ENCODE measurements at regions not wholly inside any gene's neighbourhood (a gene's known extent, or its start where the extent isn't known, plus 50 kb on each side); places are given as distances from the start of the nearest gene placed in this dataset.
"Not testable (repeated sequence)": the region's sequence is repeated elsewhere in the genome, so short reads cannot be mapped to it uniquely, and the experiment has no call there.

GRCh38 chr3:155995525-155996370 is 124.6 kb upstream of the KCNAB1 start:
- DNase-seq: peak; percentile 33

GRCh38 chr3:155996882-155997281 is 123.5 kb upstream of the KCNAB1 start:
- DNase-seq: no peak

- DNase-seq: not testable (repeated sequence)
These were observed 122.2 kb upstream of the KCNAB1 start for GRCh38 chr3:155998173-155998572.

- DNase-seq: no peak
These were observed 114.6 kb upstream of the KCNAB1 start for GRCh38 chr3:156005736-156006135.

- DNase-seq: peak; percentile 2
These were observed 109.5 kb upstream of the KCNAB1 start for GRCh38 chr3:156010829-156011228.

- DNase-seq: peak; percentile 63
These were observed 105.9 kb upstream of the KCNAB1 start for GRCh38 chr3:156014489-156014888.

GRCh38 chr3:156016902-156017301 is 103.5 kb upstream of the KCNAB1 start:
- no peak for DNase-seq

GRCh38 chr3:156017352-156018030 is 102.9 kb upstream of the KCNAB1 start:
- no peak for DNase-seq

- no peak for DNase-seq
These were observed 95.4 kb upstream of the KCNAB1 start for GRCh38 chr3:156024904-156025533.

GRCh38 chr3:156029208-156029607 is 91.2 kb upstream of the KCNAB1 start:
- no peak for DNase-seq

GRCh38 chr3:156030723-156031122 is 89.7 kb upstream of the KCNAB1 start:
- DNase-seq: no peak

- DNase-seq: no peak
These were observed 87.0 kb upstream of the KCNAB1 start for GRCh38 chr3:156033428-156033827.

GRCh38 chr3:156035158-156035557 is 85.2 kb upstream of the KCNAB1 start:
- DNase-seq: no peak

GRCh38 chr3:156036258-156037053 is 83.9 kb upstream of the KCNAB1 start:
- DNase-seq: no peak

- no peak for DNase-seq
These were observed 83.0 kb upstream of the KCNAB1 start for GRCh38 chr3:156037356-156037755.

- DNase-seq: no peak
These were observed 81.5 kb upstream of the KCNAB1 start for GRCh38 chr3:156038869-156039268.

GRCh38 chr3:156040041-156040440 is 80.3 kb upstream of the KCNAB1 start:
- no peak for DNase-seq

GRCh38 chr3:156041216-156041841 is 79.0 kb upstream of the KCNAB1 start:
- not testable (repeated sequence) for DNase-seq

GRCh38 chr3:156041856-156042255 is 78.5 kb upstream of the KCNAB1 start:
- not testable (repeated sequence) for DNase-seq

- DNase-seq: not testable (repeated sequence)
These were observed 76.3 kb upstream of the KCNAB1 start for GRCh38 chr3:156043832-156044633.

- no peak for DNase-seq
These were observed 75.8 kb upstream of the KCNAB1 start for GRCh38 chr3:156044634-156044975.

GRCh38 chr3:156048483-156048882 is 71.9 kb upstream of the KCNAB1 start:
- DNase-seq: not testable (repeated sequence)

Data from MV-4-11 (cell line).